HEK293 (cell line): ENCODE measurements at regions not wholly inside any gene's neighbourhood (a gene's known extent, or its start where the extent isn't known, plus 50 kb on each side); places are given as distances from the start of the nearest gene placed in this dataset.
A peak's percentile ranks its signal among the peaks of the same experiment; 100 is the strongest.

Source experiments
- CTCF ChIA-PET: fragments of 350-600 bp; formaldehyde crosslinking; extraction: SDS; loops from one replicate; lab custom pipeline; 2021; ENCODE audit warnings: antibody characterized with exemption; lab: Yijun Ruan, JAX
- POLR2A ChIA-PET: fragments of 300-600 bp; formaldehyde crosslinking; extraction: SDS; loops from one replicate; lab custom pipeline; 2020; ENCODE audit warnings: antibody characterized with exemption, inconsistent platforms; lab: Yijun Ruan, JAX
- H3K27ac ChIP-seq: fragments of 200-500 bp; sonication (Bioruptor generic); 2 replicates; pipeline ENCODE4 v1.5.1; 2014; ENCODE audit warnings: low read depth, low read length, control low read depth, inconsistent platforms; ENCODE audit errors: extremely low read depth
- H3K36me3 ChIP-seq, 2 experiments: fragments of 200-500 bp in 1 of 2; sonication (Bioruptor generic) in 1 of 2; 1 replicate in 1 of 2; 2 replicates in 1 of 2; pipeline ENCODE4 v1.5.1; 2014 to 2017; ENCODE audit warnings: inconsistent platforms in 2 of 2, low read length in 2 of 2; ENCODE audit not compliant: control insufficient read depth in 2 of 2, insufficient read depth in 1 of 2
- H3K4me1 ChIP-seq: fragments of 200-500 bp; sonication (Bioruptor generic); 2 replicates; pipeline ENCODE4 v1.5.1; 2014; ENCODE audit warnings: mild to moderate bottlenecking, low read length, inconsistent platforms; ENCODE audit not compliant: control insufficient read depth, insufficient read depth
- H3K4me3 ChIP-seq: 2 replicates; pipeline ENCODE4 v1.5.1; 2011; ENCODE audit warnings: low read depth, mild to moderate bottlenecking, control low read depth, low read length, moderate library complexity
- H3K9me3 ChIP-seq: fragments of 200-500 bp; sonication (Bioruptor generic); 2 replicates; pipeline ENCODE4 v1.5.1; 2014; ENCODE audit warnings: low read depth, low read length, inconsistent platforms; ENCODE audit not compliant: control insufficient read depth, insufficient read depth
- KLF10 ChIP-seq: fragments of 450-650 bp; IDR thresholded peaks from 2 replicates; pipeline ENCODE4 v1.5.1; 2018; ENCODE audit warnings: missing biosample characterization, mild to moderate bottlenecking, missing genetic modification characterization
- KLF7 ChIP-seq: fragments of 450-650 bp; formaldehyde crosslinking; IDR thresholded peaks from 2 replicates; pipeline ENCODE4 v1.5.1; 2016; ENCODE audit warnings: missing biosample characterization, missing genetic modification characterization, borderline replicate concordance
- OSR2 ChIP-seq: fragments of 450-650 bp; formaldehyde crosslinking; IDR thresholded peaks from 2 replicates; pipeline ENCODE4 v1.5.1; 2016; ENCODE audit warnings: missing biosample characterization, missing genetic modification characterization
- OVOL3 ChIP-seq: fragments of 450-650 bp; formaldehyde crosslinking; IDR thresholded peaks from 2 replicates; pipeline ENCODE4 v1.5.1; 2016; ENCODE audit warnings: missing biosample characterization, missing genetic modification characterization
- PATZ1 ChIP-seq: fragments of 450-650 bp; formaldehyde crosslinking; IDR thresholded peaks from 2 replicates; pipeline ENCODE4 v1.5.1; 2016; ENCODE audit warnings: missing biosample characterization, missing genetic modification characterization
- PRDM10 ChIP-seq: fragments of 450-650 bp; formaldehyde crosslinking; IDR thresholded peaks from 2 replicates; pipeline ENCODE4 v1.5.1; 2016; ENCODE audit warnings: missing biosample characterization, missing genetic modification characterization
- REST ChIP-seq: fragments of 450-650 bp; formaldehyde crosslinking; IDR thresholded peaks from 2 replicates; pipeline ENCODE4 v1.5.1; 2016; ENCODE audit warnings: missing biosample characterization, missing genetic modification characterization
- SP3 ChIP-seq: fragments of 450-650 bp; formaldehyde crosslinking; IDR thresholded peaks from 2 replicates; pipeline ENCODE4 v1.5.1; 2016; ENCODE audit warnings: missing biosample characterization, missing genetic modification characterization
- ZBTB10 ChIP-seq: fragments of 450-650 bp; formaldehyde crosslinking; IDR thresholded peaks from 2 replicates; pipeline ENCODE4 v1.5.1; 2016; ENCODE audit warnings: missing biosample characterization, missing genetic modification characterization
- ZBTB26 ChIP-seq: fragments of 450-650 bp; formaldehyde crosslinking; optimal IDR thresholded peaks from 2 replicates; pipeline ENCODE3; 2016; ENCODE audit warnings: missing biosample characterization, mild to moderate bottlenecking, missing genetic modification characterization
- ZNF138 ChIP-seq: fragments of 450-650 bp; formaldehyde crosslinking; IDR thresholded peaks from 2 replicates; pipeline ENCODE4 v1.5.1; 2016; ENCODE audit warnings: missing biosample characterization, missing genetic modification characterization, borderline replicate concordance
- ZNF184 ChIP-seq: fragments of 450-650 bp; IDR thresholded peaks from 2 replicates; pipeline ENCODE4 v1.5.1; 2018; ENCODE audit warnings: missing biosample characterization, mild to moderate bottlenecking, missing genetic modification characterization
- ZNF335 ChIP-seq: fragments of 450-650 bp; formaldehyde crosslinking; conservative IDR thresholded peaks from 2 replicates; pipeline ENCODE4 v1.5.1; 2016; ENCODE audit warnings: missing biosample characterization, missing genetic modification characterization
- ZNF394 ChIP-seq: fragments of 450-650 bp; formaldehyde crosslinking; IDR thresholded peaks from 2 replicates; pipeline ENCODE4 v1.5.1; 2016; ENCODE audit warnings: missing biosample characterization, missing genetic modification characterization, mild to moderate bottlenecking, moderate library complexity, borderline replicate concordance
- ZNF558 ChIP-seq: fragments of 450-650 bp; formaldehyde crosslinking; IDR thresholded peaks from 2 replicates; pipeline ENCODE4 v1.5.1; 2016; ENCODE audit warnings: missing biosample characterization, missing genetic modification characterization
- ZNF580 ChIP-seq: fragments of 450-650 bp; formaldehyde crosslinking; IDR thresholded peaks from 2 replicates; pipeline ENCODE4 v1.5.1; 2016; ENCODE audit warnings: missing biosample characterization, missing genetic modification characterization
- ZNF664 ChIP-seq: fragments of 450-650 bp; formaldehyde crosslinking; IDR thresholded peaks from 2 replicates; pipeline ENCODE4 v1.5.1; 2016; ENCODE audit warnings: missing biosample characterization, missing genetic modification characterization
- ZNF776 ChIP-seq: fragments of 450-650 bp; formaldehyde crosslinking; IDR thresholded peaks from 2 replicates; pipeline ENCODE4 v1.5.0; 2017; ENCODE audit warnings: missing biosample characterization, missing genetic modification characterization, borderline replicate concordance

GRCh38 chr5:125134216-125135081 is 388.0 kb upstream of the ZNF608 start:
- H3K4me1 ChIP-seq = peaks cover 8% of the 10 kb centered on the region
- no peaks in the 10 kb centered on the region for H3K36me3 ChIP-seq
- H3K27ac ChIP-seq = no peak overlapping the region
- CTCF ChIA-PET = interaction anchor here (0.6 to 1.0 kb wide), 4 partner anchors 23 to 1320 kb away, joined by 3 read pairs; no protein-coding TSS in a partner anchor
- H3K9me3 ChIP-seq = no peaks in the 10 kb centered on the region
- POLR2A ChIA-PET = interaction anchor here (0.5 to 1.3 kb wide), 5 partner anchors 175 to 1347 kb away, joined by 3 to 4 read pairs (median 4); no protein-coding TSS in a partner anchor
- no peak overlapping the region for H3K4me3 ChIP-seq
- no peak for TF ChIP-seq ZBTB26 (tag by site-specific recombination)
- TF ChIP-seq ZNF184 (tag by site-specific recombination) = peak; percentile 61; the same call in 1 of the 2 replicates
- TF ChIP-seq ZNF394 = peak; percentile 87; the same call in 1 of the 2 replicates
- TF ChIP-seq KLF10 (tag by site-specific recombination) = peak; percentile 57
- peak; percentile 31; the same call in 1 of the 2 replicates for TF ChIP-seq REST (tag by site-specific recombination)
- TF ChIP-seq OVOL3 (tag by site-specific recombination) = no peak
- no peak; the same call in 1 of the 2 replicates for TF ChIP-seq SP3 (tag by site-specific recombination)
- TF ChIP-seq ZBTB10 (tag by site-specific recombination) = no peak
- no peak for TF ChIP-seq KLF7
- no peak for TF ChIP-seq ZNF138 (tag by site-specific recombination)
- 0 out of 2 replicates have a peak, but pooled peaks have one; percentile 7 for TF ChIP-seq ZNF580 (tag by site-specific recombination)
- no peak for TF ChIP-seq ZNF776 (tag by site-specific recombination)
- 0 out of 2 replicates have a peak, but pooled peaks have one; percentile 40 for TF ChIP-seq OSR2 (tag by site-specific recombination)
- TF ChIP-seq ZNF558 (tag by site-specific recombination) = peak; percentile 62; the same call in 1 of the 2 replicates
- TF ChIP-seq ZNF664 (tag by site-specific recombination) = no peak
- TF ChIP-seq ZNF335 (tag by site-specific recombination) = peak; percentile 58
- 0 out of 2 replicates have a peak, but pooled peaks have one; percentile 28 for TF ChIP-seq PATZ1 (tag by site-specific recombination)
- peak; percentile 30; the same call in 1 of the 2 replicates for TF ChIP-seq PRDM10 (tag by site-specific recombination)
